Thyroid gland (tissue), 4 donors: ENCODE measurements at regions not wholly inside any gene's neighbourhood (a gene's known extent, or its start where the extent isn't known, plus 50 kb on each side); places are given as distances from the start of the nearest gene placed in this dataset.

ENCODE experiments used
- CTCF ChIP-seq, 6 experiments: fragments of 200-600 bp in 3 of 6; fragments of 450-650 bp in 3 of 6; sonication (generic) in 3 of 6; IDR thresholded peaks; one replicate each; pipeline ENCODE4 v1.5.1; 2016 to 2019; ENCODE audit warnings: antibody characterized with exemption in 6 of 6, mild to moderate bottlenecking in 2 of 6, inconsistent platforms in 1 of 6, moderate library complexity in 1 of 6
- POLR2A ChIP-seq, 2 donors: fragments of 450-650 bp; IDR thresholded peaks; one replicate each; pipeline ENCODE4 v1.6.1; 2017; ENCODE audit warnings: antibody characterized with exemption in 2 of 2, mild to moderate bottlenecking in 2 of 2, moderate library complexity in 1 of 2

- no peak for TF ChIP-seq POLR2A (IDR thresholded peaks at IDR 0.05)
- TF ChIP-seq CTCF (IDR thresholded peaks at IDR 0.05), result no peak
These were observed 274.9 kb upstream of the RTL1 start for GRCh38 chr14:101178184-101179072.
